HG02973 (cell line): ENCODE measurements at regions not wholly inside any gene's neighbourhood (a gene's known extent, or its start where the extent isn't known, plus 50 kb on each side); places are given as distances from the start of the nearest gene placed in this dataset.

ENCODE experiments used
- ATAC-seq: cut with Tn5 transposase; IDR thresholded peaks from one replicate; pipeline ENCODE4 v1.9.1; 2021; ENCODE audit warnings: moderate library complexity; ENCODE audit not compliant: unreplicated experiment

GRCh38 chrX:82070948-82071347, 869.0 kb downstream of the SH3BGRL start:
- no peak for ATAC-seq

GRCh38 chrX:82081027-82081426, 879.1 kb downstream of the SH3BGRL start:
- ATAC-seq: no peak

- no peak for ATAC-seq
These were observed 885.8 kb downstream of the SH3BGRL start for GRCh38 chrX:82087699-82088098.

- ATAC-seq: no peak
These were observed 890.4 kb downstream of the SH3BGRL start for GRCh38 chrX:82092307-82092706.

GRCh38 chrX:82125103-82125502, 923.2 kb downstream of the SH3BGRL start:
- no peak for ATAC-seq

- peak; percentile 91 for ATAC-seq
These were observed 925.6 kb downstream of the SH3BGRL start for GRCh38 chrX:82127228-82128123.

GRCh38 chrX:82134378-82134777, 932.5 kb downstream of the SH3BGRL start:
- ATAC-seq: no peak

GRCh38 chrX:82141942-82142341, 940.0 kb downstream of the SH3BGRL start:
- ATAC-seq: no peak

- ATAC-seq: no peak
These were observed 959.3 kb downstream of the SH3BGRL start for GRCh38 chrX:82161195-82161594.

- no peak for ATAC-seq
These were observed 961.8 kb downstream of the SH3BGRL start for GRCh38 chrX:82163701-82164100.

GRCh38 chrX:82196866-82197265, 995.0 kb downstream of the SH3BGRL start:
- ATAC-seq: no peak

GRCh38 chrX:82208975-82209374, 1007.1 kb downstream of the SH3BGRL start:
- no peak for ATAC-seq

- ATAC-seq: no peak
These were observed 1016.5 kb downstream of the SH3BGRL start for GRCh38 chrX:82218361-82218760.

- no peak for ATAC-seq
These were observed 1017.2 kb downstream of the SH3BGRL start for GRCh38 chrX:82219129-82219528.

GRCh38 chrX:82224961-82225360, 1023.1 kb downstream of the SH3BGRL start:
- ATAC-seq: no peak

- ATAC-seq: no peak
These were observed 1028.1 kb downstream of the SH3BGRL start for GRCh38 chrX:82230013-82230412.

GRCh38 chrX:82232679-82233078, 1030.8 kb downstream of the SH3BGRL start:
- ATAC-seq: no peak

GRCh38 chrX:82237328-82237727, 1035.4 kb downstream of the SH3BGRL start:
- ATAC-seq: no peak
